C4-2B (cell line): ENCODE measurements at regions not wholly inside any gene's neighbourhood (a gene's known extent, or its start where the extent isn't known, plus 50 kb on each side); places are given as distances from the start of the nearest gene placed in this dataset.

Experiments
- ZFX ChIP-seq: fragments of 450-650 bp; IDR thresholded peaks from 2 replicates; pipeline ENCODE4 v1.6.1; 2017
- TF ChIP-seq, protein P1 (sequence below): fragments of 450-650 bp; conservative IDR thresholded peaks from 2 replicates; pipeline ENCODE4 v1.5.1; 2017; ENCODE audit warnings: mild to moderate bottlenecking

DNA sequence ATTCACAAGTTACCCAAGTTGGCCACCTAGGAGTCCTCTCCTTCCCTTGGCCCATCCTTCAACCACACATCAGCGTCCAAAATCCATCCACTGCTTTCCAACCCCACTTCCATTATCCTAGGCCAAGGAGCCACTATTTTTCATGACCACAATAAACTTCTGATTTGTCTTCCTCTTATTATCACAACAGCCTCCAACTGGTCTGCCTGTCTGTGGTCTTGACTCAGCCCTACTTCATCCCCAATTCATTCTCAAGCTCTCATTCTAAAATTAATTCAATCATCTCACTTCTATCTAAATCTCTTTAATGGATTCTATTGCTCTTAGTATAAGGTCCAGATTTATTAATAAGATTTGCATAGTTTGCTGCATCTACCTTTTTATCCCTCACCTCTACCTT, 189.0 kb upstream of the PRDM1 start:
- TF ChIP-seq, protein P1, sequence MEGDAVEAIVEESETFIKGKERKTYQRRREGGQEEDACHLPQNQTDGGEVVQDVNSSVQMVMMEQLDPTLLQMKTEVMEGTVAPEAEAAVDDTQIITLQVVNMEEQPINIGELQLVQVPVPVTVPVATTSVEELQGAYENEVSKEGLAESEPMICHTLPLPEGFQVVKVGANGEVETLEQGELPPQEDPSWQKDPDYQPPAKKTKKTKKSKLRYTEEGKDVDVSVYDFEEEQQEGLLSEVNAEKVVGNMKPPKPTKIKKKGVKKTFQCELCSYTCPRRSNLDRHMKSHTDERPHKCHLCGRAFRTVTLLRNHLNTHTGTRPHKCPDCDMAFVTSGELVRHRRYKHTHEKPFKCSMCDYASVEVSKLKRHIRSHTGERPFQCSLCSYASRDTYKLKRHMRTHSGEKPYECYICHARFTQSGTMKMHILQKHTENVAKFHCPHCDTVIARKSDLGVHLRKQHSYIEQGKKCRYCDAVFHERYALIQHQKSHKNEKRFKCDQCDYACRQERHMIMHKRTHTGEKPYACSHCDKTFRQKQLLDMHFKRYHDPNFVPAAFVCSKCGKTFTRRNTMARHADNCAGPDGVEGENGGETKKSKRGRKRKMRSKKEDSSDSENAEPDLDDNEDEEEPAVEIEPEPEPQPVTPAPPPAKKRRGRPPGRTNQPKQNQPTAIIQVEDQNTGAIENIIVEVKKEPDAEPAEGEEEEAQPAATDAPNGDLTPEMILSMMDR = no peak
- TF ChIP-seq ZFX = no peak
